ENCODE measurements at regions not wholly inside any gene's neighbourhood (a gene's known extent, or its start where the extent isn't known, plus 50 kb on each side); places are given as distances from the start of the nearest gene placed in this dataset.

DNA sequence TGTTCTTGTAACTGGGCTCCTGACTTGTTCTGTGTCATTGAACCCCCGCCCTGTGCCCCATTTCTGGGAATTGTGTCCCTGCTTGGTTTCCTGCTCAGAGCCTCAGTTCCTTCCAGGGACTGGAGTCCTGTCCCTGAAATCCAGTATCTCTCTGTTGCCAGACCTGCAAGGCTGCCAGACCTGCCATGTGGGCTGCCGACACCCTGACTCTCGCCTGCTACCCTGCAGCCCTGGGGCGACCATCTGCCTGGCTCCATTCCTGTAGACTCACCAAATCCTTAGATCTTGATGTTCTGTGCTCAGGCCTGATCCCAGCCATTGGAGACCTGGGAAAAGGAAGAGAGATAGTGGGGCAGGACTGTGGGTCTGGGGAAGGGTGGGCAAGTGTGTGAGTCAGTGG lies 383.3 kb upstream of the PROX1 start:
- no peak for TF ChIP-seq CTCF (IDR thresholded peaks at IDR 0.05; ENCODE audit: insufficient read depth, low read depth, low read length, missing control alignments)
- no peak overlapping the region for H3K4me3 ChIP-seq (ENCODE audit: low read depth, low read length)
- no peak for DNase-seq (ENCODE audit: low read depth)

DNA sequence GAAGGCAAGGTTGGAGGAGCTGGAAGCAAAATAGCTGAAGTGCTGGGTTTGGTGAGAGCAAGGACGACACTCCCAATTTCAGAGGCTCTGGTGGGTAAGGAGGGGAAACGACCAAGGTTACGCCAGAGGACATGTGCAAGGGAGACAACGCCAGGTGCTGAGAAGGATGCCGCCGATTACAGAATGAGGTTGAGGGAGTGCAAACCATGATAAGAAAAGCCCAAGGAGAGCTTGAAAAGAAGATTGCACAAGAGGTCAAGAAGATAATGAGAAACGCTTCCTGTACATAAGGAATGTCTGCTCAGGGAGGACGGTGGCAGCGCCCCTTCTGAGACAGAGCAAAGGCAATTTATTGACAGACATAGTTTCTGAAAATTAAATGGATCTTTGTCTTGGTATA lies 382.0 kb upstream of the PROX1 start:
- no peak for DNase-seq (ENCODE audit: low read depth)

DNA sequence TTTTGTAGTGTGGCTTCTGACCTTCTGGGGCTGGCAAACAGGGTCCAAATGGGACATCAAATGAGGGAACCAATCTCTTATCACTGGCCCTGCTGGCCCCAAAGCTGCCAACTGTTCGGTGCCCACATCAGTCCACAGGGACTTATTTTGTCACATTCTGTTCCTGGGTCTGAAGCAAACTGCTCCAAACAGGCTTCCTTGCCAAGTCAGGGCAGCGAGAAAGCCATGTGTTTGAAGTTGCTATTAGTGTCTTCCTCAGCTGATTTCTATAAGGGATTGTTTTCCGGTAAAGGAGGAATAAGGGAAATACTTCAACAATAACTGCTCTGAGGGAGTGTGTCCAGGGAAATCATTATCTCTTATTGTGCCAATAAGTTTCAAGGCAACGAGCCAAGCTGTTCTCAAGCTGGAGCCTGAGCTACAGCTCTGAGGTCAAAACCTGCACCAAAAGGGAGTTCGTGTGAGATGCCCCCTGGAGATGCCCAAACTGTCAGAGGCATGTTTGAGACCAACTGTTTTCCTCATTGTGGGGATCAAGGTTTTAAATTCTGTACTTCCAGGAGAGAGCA lies 381.4 kb upstream of the PROX1 start:
- no peak for TF ChIP-seq CTCF (IDR thresholded peaks at IDR 0.05; ENCODE audit: insufficient read depth, low read depth, low read length, missing control alignments)
- DNase-seq (ENCODE audit: low read depth), result no peak
- H3K4me3 ChIP-seq (ENCODE audit: low read depth, low read length), result no peak overlapping the region

More for the DNA sequence above, 382.0 kb upstream of the PROX1 start:
- H3K4me3 ChIP-seq (ENCODE audit: low read depth, low read length), result no peak overlapping the region
- TF ChIP-seq CTCF (IDR thresholded peaks at IDR 0.05; ENCODE audit: insufficient read depth, low read depth, low read length, missing control alignments), result no peak

- no peak for DNase-seq (ENCODE audit: low read depth)
- H3K4me3 ChIP-seq (ENCODE audit: low read depth, low read length), result no peak overlapping the region
- TF ChIP-seq CTCF (IDR thresholded peaks at IDR 0.05; ENCODE audit: insufficient read depth, low read depth, low read length, missing control alignments), result no peak
Measured at GRCh38 chr1:213613549-213613948, 374.2 kb upstream of the PROX1 start.

GRCh38 chr1:213615226-213615916 lies 372.4 kb upstream of the PROX1 start:
- TF ChIP-seq CTCF (IDR thresholded peaks at IDR 0.05; ENCODE audit: insufficient read depth, low read depth, low read length, missing control alignments), result no peak
- no peak overlapping the region for H3K4me3 ChIP-seq (ENCODE audit: low read depth, low read length)
- DNase-seq (ENCODE audit: low read depth), result no peak

DNA sequence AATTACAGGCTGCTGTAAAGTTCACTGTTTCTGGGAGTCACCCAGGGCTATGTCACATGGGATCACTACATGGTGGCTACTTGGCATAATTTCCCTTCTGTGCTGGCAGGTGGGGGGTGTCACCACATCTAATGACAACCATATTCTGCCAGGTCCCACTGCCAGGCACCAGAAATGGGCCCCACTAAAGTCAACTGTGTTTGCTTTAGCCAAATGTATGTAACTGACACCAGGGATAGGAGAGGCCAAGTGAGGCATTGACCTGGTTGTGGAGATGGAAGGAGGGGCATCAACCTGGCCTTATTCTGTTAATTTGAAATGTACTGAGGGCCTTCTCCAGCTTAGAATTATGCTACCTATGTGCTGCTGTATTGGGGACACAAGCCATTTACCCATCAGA lies 370.6 kb upstream of the PROX1 start:
- TF ChIP-seq CTCF (IDR thresholded peaks at IDR 0.05; ENCODE audit: insufficient read depth, low read depth, low read length, missing control alignments), result no peak
- no peak for DNase-seq (ENCODE audit: low read depth)
- H3K4me3 ChIP-seq (ENCODE audit: low read depth, low read length), result no peak overlapping the region

GRCh38 chr1:213618094-213618493 lies 369.7 kb upstream of the PROX1 start:
- TF ChIP-seq CTCF (IDR thresholded peaks at IDR 0.05; ENCODE audit: insufficient read depth, low read depth, low read length, missing control alignments), result no peak

More at GRCh38 chr1:213618094-213618493, 369.7 kb upstream of the PROX1 start:
- DNase-seq (ENCODE audit: low read depth), result no peak
- H3K4me3 ChIP-seq (ENCODE audit: low read depth, low read length), result no peak overlapping the region

All from GM12865 (cell line).